ACHN (cell line): ENCODE measurements at regions not wholly inside any gene's neighbourhood (a gene's known extent, or its start where the extent isn't known, plus 50 kb on each side); places are given as distances from the start of the nearest gene placed in this dataset.

ENCODE experiments used
- DNase-seq: peaks from one replicate; pipeline ENCODE4 v3.0.0-alpha.2; 2015
- in situ Hi-C: cut with HindIII; loops from 2 replicates; pipeline ENCODE4 v1.10.0; 2017; ENCODE audit warnings: low sequenced_read_pairs, low pct_ligation_motif_present, low pct_unique_long_range_greater_than_20kb

DNA sequence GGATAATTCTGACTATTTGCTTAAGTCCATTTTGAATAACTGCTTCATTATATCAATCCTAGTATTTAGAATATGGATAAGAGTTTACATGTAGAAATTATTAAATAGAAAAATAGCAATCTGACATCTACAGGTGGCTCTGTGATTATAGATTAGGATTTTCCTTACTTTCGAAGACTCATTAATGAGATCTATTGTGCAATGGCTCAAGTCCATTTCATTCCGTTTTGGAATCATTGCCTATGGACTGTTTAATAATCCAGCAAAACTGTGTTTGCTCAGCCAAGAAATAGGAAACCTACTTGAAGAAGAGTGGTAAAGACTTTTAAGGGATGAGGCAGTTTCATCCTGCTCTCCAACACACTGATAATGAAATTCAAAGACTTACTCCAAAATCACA, 67.8 kb upstream of the SSTR1 start:
- in situ Hi-C loops: no loop called here
- no peak for DNase-seq

DNA sequence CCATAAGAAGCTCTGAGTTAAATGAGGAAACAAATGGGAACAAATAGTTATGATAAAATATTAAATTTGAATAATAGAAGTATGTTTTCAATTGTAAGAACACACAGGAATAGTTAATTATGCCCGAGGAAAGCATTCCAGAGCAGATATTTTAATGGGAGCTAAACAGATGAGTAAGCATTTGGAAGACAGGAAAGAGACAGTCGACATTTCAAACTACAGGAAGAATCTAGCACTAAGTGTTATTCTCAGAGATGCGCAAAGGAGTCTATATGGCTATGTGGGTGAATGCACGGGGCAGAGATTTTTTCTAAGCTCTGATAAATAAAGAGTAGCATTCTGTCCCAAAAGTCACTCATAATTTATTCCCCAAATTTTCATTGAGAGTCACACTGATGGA, 64.5 kb upstream of the SSTR1 start:
- DNase-seq: no peak
- in situ Hi-C loops: no loop called here

DNA sequence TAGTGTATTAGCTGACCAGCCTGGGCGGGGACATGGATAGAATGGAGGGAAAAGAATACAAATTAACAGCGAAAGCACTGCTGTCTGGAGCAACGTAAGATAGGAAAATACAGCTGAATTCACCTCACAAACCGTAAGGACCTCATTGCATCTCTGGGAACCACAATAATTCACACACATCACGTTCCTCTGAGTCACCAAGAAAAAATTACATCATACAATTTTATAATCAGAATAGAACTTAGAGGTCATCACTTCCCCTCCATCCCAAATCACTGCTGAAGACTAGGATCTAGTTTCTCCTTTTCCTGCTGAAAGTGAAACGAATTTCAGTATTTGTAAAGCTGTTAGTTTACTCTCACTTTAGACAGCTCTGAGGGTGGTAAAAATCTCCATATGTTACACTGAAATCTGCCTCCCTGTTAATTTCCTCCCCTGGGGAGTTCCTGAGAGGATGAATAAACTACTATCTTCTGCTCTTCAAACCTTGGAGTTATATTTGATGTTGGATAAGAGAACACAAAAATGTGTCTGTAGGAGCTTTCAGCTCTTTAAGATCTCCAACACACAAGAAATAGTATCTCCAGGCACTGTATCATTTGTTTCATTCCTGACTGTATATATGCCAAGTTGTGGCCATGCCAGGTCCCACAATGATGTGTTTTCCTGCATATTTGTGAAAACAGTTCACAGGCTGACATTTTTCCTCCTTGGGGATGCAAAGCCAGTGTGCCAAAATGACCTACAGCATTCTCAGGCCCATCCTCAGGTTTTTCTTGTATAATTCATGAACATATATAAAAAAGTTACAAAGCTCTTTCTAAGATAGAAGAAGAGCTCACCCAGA, 63.8 kb upstream of the SSTR1 start:
- in situ Hi-C loops: no loop called here

DNA sequence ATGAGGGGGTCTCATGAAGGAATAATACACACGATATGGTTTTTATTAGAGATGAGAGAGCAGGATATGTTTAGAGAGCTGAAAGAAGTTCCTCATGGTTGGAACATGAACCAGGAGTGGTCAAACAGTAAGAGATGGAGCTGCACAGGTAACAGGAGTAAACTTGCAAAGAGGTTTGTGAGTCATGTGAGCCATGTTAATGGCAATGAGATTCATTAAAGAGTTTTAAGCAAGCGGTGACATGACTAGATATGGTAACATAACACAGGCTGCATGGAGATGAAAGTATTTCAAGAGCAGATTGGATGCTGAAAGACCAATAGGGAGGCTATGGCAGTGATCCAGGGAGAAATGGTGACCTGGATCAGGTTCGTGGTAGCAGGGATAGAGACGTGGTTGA, 62.6 kb upstream of the SSTR1 start:
- DNase-seq: no peak

More for the DNA sequence above, 63.8 kb upstream of the SSTR1 start:
- DNase-seq: peak; percentile 22

DNA sequence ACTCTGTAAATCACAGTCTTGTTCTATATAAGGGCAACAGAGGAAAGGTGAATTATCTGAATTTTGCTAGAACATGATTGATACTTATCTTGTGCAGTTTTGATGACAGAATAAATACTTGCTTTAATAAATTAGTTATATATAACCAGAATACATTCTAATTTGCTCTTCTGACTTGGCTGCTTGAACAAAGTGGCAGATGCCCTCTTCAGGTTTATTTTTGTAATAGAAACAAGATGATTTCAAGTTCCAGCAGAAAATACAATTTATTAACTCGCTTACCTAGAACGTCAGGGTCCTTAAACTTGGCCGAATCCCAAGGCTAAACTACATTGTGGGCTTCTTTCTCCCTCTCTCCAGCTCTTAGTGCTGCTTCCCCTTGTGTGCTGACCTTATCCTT, 57.6 kb upstream of the SSTR1 start:
- DNase-seq: no peak
- in situ Hi-C loops: no loop called here

More for the DNA sequence above, 62.6 kb upstream of the SSTR1 start:
- in situ Hi-C loops: no loop called here
